ENCODE measurements at regions not wholly inside any gene's neighbourhood (a gene's known extent, or its start where the extent isn't known, plus 50 kb on each side); places are given as distances from the start of the nearest gene placed in this dataset.

GRCh38 chr11:116657842-116658825, 114.7 kb downstream of the BUD13 start:
- TF ChIP-seq CTCF (IDR thresholded peaks at IDR 0.05) (no peak), POLR2AphosphoS5 (IDR thresholded peaks at IDR 0.05) (no peak), EP300 (IDR thresholded peaks at IDR 0.05) (no peak), POLR2A (IDR thresholded peaks at IDR 0.05) (no peak)

All from gastroesophageal sphincter (tissue), 3 donors.